Frontal cortex (tissue), 3 donors: ENCODE measurements at regions not wholly inside any gene's neighbourhood (a gene's known extent, or its start where the extent isn't known, plus 50 kb on each side); places are given as distances from the start of the nearest gene placed in this dataset.
"Not testable (repeated sequence)": the region's sequence is repeated elsewhere in the genome, so short reads cannot be mapped to it uniquely, and the experiment has no call there.

Source experiments
- DNase-seq, 2 donors: peaks; one replicate each; pipeline ENCODE4 v3.0.0; 2012; ENCODE audit warnings: low spot score in 2 of 2
- FAIRE-seq: peaks from 2 replicates; lab custom pipeline; 2012; peaks lifted over from hg19 to GRCh38; lab: Jason Lieb, UNC
- donor health status: control.
- donor health status: control.
- donor health status: control.

GRCh38 chr22:22792205-22792786 lies 95.3 kb upstream of the IGLL5 start:
- DNase-seq, FAIRE-seq: not testable (repeated sequence)

- DNase-seq, FAIRE-seq: not testable (repeated sequence)
These were observed 92.0 kb upstream of the IGLL5 start for GRCh38 chr22:22795639-22796038.

GRCh38 chr22:22796724-22797123 lies 90.9 kb upstream of the IGLL5 start:
- FAIRE-seq (no peak), DNase-seq (no peak)

GRCh38 chr22:22798232-22798616 lies 89.4 kb upstream of the IGLL5 start:
- DNase-seq (no peak), FAIRE-seq (no peak)

GRCh38 chr22:22798716-22799115 lies 88.9 kb upstream of the IGLL5 start:
- DNase-seq (no peak), FAIRE-seq (no peak)

- DNase-seq (no peak), FAIRE-seq (no peak)
These were observed 88.1 kb upstream of the IGLL5 start for GRCh38 chr22:22799561-22799960.

- DNase-seq = no peak
- no peak for FAIRE-seq
These were observed 86.9 kb upstream of the IGLL5 start for GRCh38 chr22:22800716-22801115.

GRCh38 chr22:22802339-22802970 lies 85.2 kb upstream of the IGLL5 start:
- no peak for FAIRE-seq
- DNase-seq = no peak

- DNase-seq (no peak), FAIRE-seq (no peak)
These were observed 84.2 kb upstream of the IGLL5 start for GRCh38 chr22:22803285-22803853.

- DNase-seq = peak in 1 of 2 donors; percentile 18
- FAIRE-seq = no peak
These were observed 77.6 kb upstream of the IGLL5 start for GRCh38 chr22:22810018-22810427.

- FAIRE-seq = no peak
- no peak for DNase-seq
These were observed 77.1 kb upstream of the IGLL5 start for GRCh38 chr22:22810471-22810870.

- FAIRE-seq = no peak
These were observed 76.3 kb upstream of the IGLL5 start for GRCh38 chr22:22811016-22812009.

GRCh38 chr22:22812031-22812905 lies 75.3 kb upstream of the IGLL5 start:
- no peak for FAIRE-seq

More at GRCh38 chr22:22811016-22812009, 76.3 kb upstream of the IGLL5 start:
- DNase-seq = no peak

GRCh38 chr22:22813126-22814075 lies 74.2 kb upstream of the IGLL5 start:
- FAIRE-seq (no peak), DNase-seq (no peak)

More at GRCh38 chr22:22812031-22812905, 75.3 kb upstream of the IGLL5 start:
- no peak for DNase-seq

- no peak for FAIRE-seq
- no peak for DNase-seq
These were observed 72.8 kb upstream of the IGLL5 start for GRCh38 chr22:22814666-22815396.

- DNase-seq (no peak), FAIRE-seq (no peak)
These were observed 72.0 kb upstream of the IGLL5 start for GRCh38 chr22:22815397-22816170.

- DNase-seq (no peak), FAIRE-seq (no peak)
These were observed 71.5 kb upstream of the IGLL5 start for GRCh38 chr22:22816171-22816514.
